HCT116 (cell line): ENCODE measurements at regions not wholly inside any gene's neighbourhood (a gene's known extent, or its start where the extent isn't known, plus 50 kb on each side); places are given as distances from the start of the nearest gene placed in this dataset.

Experiments used
- ATAC-seq: fragments of 200-7000 bp; cut with Tn5 transposase; 2 replicates; pipeline ENCODE4 v1.9.1; 2020; ENCODE audit warnings: mild to moderate bottlenecking, moderate library complexity
- BruUV-seq: library from RNA; stranded (reverse); fragments of 400-500 nt; replicated peaks from 2 replicates; lab custom pipeline; 2021; lab: Mats Ljungman, UMichigan
- CTCF ChIA-PET: fragments of 300-600 bp; sonication (Branson Sonifier 250); formaldehyde crosslinking; loops from one replicate; lab custom pipeline; 2021; ENCODE audit warnings: antibody characterized with exemption; lab: Charles Lee
- POLR2A ChIA-PET: fragments of 300-600, 350-600 bp; sonication (Branson Sonifier 250); formaldehyde crosslinking; loops from one replicate; lab custom pipeline; 2021; ENCODE audit warnings: antibody characterized with exemption; lab: Charles Lee
- RAD21 ChIA-PET, 2 experiments: fragments of 300-600 bp; sonication (Branson Sonifier 250); formaldehyde crosslinking; loops; one replicate each; lab custom pipeline; 2023; ENCODE audit warnings: low total read pairs in 2 of 2; ENCODE audit not compliant: uncharacterized antibody in 2 of 2, unreplicated experiment in 2 of 2, low non-redundant PET in 1 of 2; lab: Charles Lee
- DNase-seq: peaks from one replicate; pipeline ENCODE4 v3.0.0-alpha.2; 2010; ENCODE audit warnings: low read depth, low spot score
- H2AFZ ChIP-seq: fragments of 200-600 bp; shearing (Covaris generic), sonication (generic); 2 replicates; pipeline ENCODE4 v1.6.1; 2017; ENCODE audit warnings: low read depth, mixed run types, mixed read lengths, antibody characterized with exemption, low read length; ENCODE audit not compliant: poor library complexity, severe bottlenecking
- H3K27ac ChIP-seq: 2 replicates; pipeline ENCODE4 v1.5.1; 2012; ENCODE audit warnings: low read depth, low read length
- H3K27me3 ChIP-seq: fragments of 200-600 bp; sonication (generic); 2 replicates; pipeline ENCODE4 v1.6.1; 2016; ENCODE audit warnings: mixed run types, low read length, mixed read lengths; ENCODE audit not compliant: insufficient read depth
- H3K36me3 ChIP-seq, 2 experiments: fragments of 200-500 bp in 1 of 2; fragments of 200-600 bp in 1 of 2; sonication (Bioruptor generic) in 1 of 2; sonication (generic) in 1 of 2; 2 replicates each; pipeline versions ENCODE4 v1.5.1 to v1.6.1; 2014 to 2016; ENCODE audit warnings: low read length in 2 of 2, inconsistent platforms in 1 of 2, mixed read lengths in 1 of 2, mixed run types in 1 of 2; ENCODE audit not compliant: insufficient read depth in 2 of 2, control insufficient read depth in 1 of 2
- H3K4me1 ChIP-seq, 2 experiments: fragments of 200-600 bp in 1 of 2; sonication (generic) in 1 of 2; 2 replicates each; pipeline versions ENCODE4 v1.5.1 to v1.6.1; 2012 to 2017; ENCODE audit warnings: low read length in 2 of 2, inconsistent platforms in 1 of 2, mild to moderate bottlenecking in 1 of 2, mixed read lengths in 1 of 2, mixed run types in 1 of 2, moderate library complexity in 1 of 2; ENCODE audit not compliant: insufficient read depth in 2 of 2, control insufficient read depth in 1 of 2
- H3K4me2 ChIP-seq: fragments of 200-600 bp; sonication (generic); 2 replicates; pipeline ENCODE4 v1.6.1; 2017; ENCODE audit warnings: mixed run types, low read length, mixed read lengths
- H3K4me3 ChIP-seq, 2 experiments: fragments of 200-600 bp in 1 of 2; sonication (generic) in 1 of 2; replicated peaks in 1 of 2; 2 replicates each; pipeline ENCODE4 v1.5.1; 2011 to 2016; ENCODE audit warnings: low read length in 2 of 2, control low read depth in 1 of 2, low read depth in 1 of 2, mild to moderate bottlenecking in 1 of 2, mixed read lengths in 1 of 2, mixed run types in 1 of 2
- H3K79me2 ChIP-seq: fragments of 200-600 bp; sonication (generic); 2 replicates; pipeline ENCODE4 v1.6.1; 2017; ENCODE audit warnings: mild to moderate bottlenecking, mixed run types, low read length, moderate library complexity, mixed read lengths; ENCODE audit not compliant: insufficient read depth
- H3K9ac ChIP-seq: fragments of 200-600 bp; sonication (generic); 2 replicates; pipeline ENCODE4 v1.6.1; 2016; ENCODE audit warnings: low read length, mixed read lengths
- H3K9me2 ChIP-seq: fragments of 200-600 bp; sonication (generic), shearing (Covaris generic); 2 replicates; pipeline ENCODE4 v1.6.1; 2017; ENCODE audit warnings: mixed run types, mild to moderate bottlenecking, moderate library complexity; ENCODE audit not compliant: insufficient read depth
- H3K9me3 ChIP-seq, 2 experiments: fragments of 200-500 bp in 1 of 2; fragments of 200-600 bp in 1 of 2; sonication (Bioruptor generic) in 1 of 2; sonication (generic) in 1 of 2; 2 replicates each; pipeline ENCODE4 v1.6.1; 2014 to 2017; ENCODE audit warnings: low read length in 2 of 2, mixed read lengths in 2 of 2, inconsistent platforms in 1 of 2, low read depth in 1 of 2, mild to moderate bottlenecking in 1 of 2, mixed run types in 1 of 2, moderate library complexity in 1 of 2; ENCODE audit not compliant: control insufficient read depth in 1 of 2, insufficient read depth in 1 of 2
- H4K20me1 ChIP-seq: fragments of 200-600 bp; sonication (generic), shearing (Covaris generic); 2 replicates; pipeline ENCODE4 v1.6.1; 2017; ENCODE audit warnings: mixed run types, mild to moderate bottlenecking, moderate library complexity; ENCODE audit not compliant: insufficient read depth
- ATF3 ChIP-seq: IDR thresholded peaks from 2 replicates; pipeline ENCODE4 v1.6.1; 2012
- CBX3 ChIP-seq: IDR thresholded peaks from 2 replicates; pipeline ENCODE4 v1.6.1; 2012; ENCODE audit warnings: low read depth
- CEBPB ChIP-seq: IDR thresholded peaks from 2 replicates; pipeline ENCODE4 v1.6.1; 2012; ENCODE audit warnings: low read depth
- EGR1 ChIP-seq: IDR thresholded peaks from 2 replicates; pipeline ENCODE4 v1.6.1; 2012; ENCODE audit warnings: low read depth
- ELF1 ChIP-seq: IDR thresholded peaks from 2 replicates; pipeline ENCODE4 v1.6.1; 2012; ENCODE audit warnings: low read depth, borderline replicate concordance
- EZH2phosphoT487 ChIP-seq: fragments of 200-600 bp; IDR thresholded peaks from 2 replicates; pipeline ENCODE4 v1.6.1; 2018; ENCODE audit warnings: antibody characterized with exemption, borderline replicate concordance
- FOSL1 ChIP-seq: IDR thresholded peaks from 2 replicates; pipeline ENCODE4 v1.6.1; 2012; ENCODE audit warnings: low read depth
- JUND ChIP-seq: IDR thresholded peaks from 2 replicates; pipeline ENCODE4 v1.6.1; 2012
- MAX ChIP-seq: IDR thresholded peaks from 2 replicates; pipeline ENCODE4 v1.6.1; 2012
- POLR2A ChIP-seq: IDR thresholded peaks from 2 replicates; pipeline ENCODE4 v1.7.0; 2011; ENCODE audit warnings: borderline replicate concordance; ENCODE audit not compliant: insufficient read depth, insufficient read length; ENCODE audit errors: extremely low read depth
- POLR2AphosphoS5 ChIP-seq: IDR thresholded peaks from 2 replicates; pipeline ENCODE4 v1.6.1; 2011; ENCODE audit warnings: mild to moderate bottlenecking, low read depth, low read length, moderate library complexity
- RAD21 ChIP-seq: IDR thresholded peaks from 2 replicates; pipeline ENCODE4 v1.6.1; 2012; ENCODE audit warnings: low read depth, mild to moderate bottlenecking
- REST ChIP-seq: IDR thresholded peaks from 2 replicates; pipeline ENCODE4 v1.6.1; 2012; ENCODE audit warnings: low read depth
- SIN3A ChIP-seq: IDR thresholded peaks from 2 replicates; pipeline ENCODE4 v1.6.1; 2012; ENCODE audit warnings: low read depth
- SP1 ChIP-seq: IDR thresholded peaks from 2 replicates; pipeline ENCODE4 v1.6.1; 2012; ENCODE audit warnings: low read depth
- SRF ChIP-seq: IDR thresholded peaks from 2 replicates; pipeline ENCODE4 v1.6.1; 2012; ENCODE audit warnings: low read depth
- TCF7L2 ChIP-seq: IDR thresholded peaks from 2 replicates; pipeline ENCODE4 v1.7.0; 2011; ENCODE audit warnings: borderline replicate concordance, inconsistent platforms; ENCODE audit not compliant: insufficient read depth, insufficient read length; ENCODE audit errors: extremely low read depth
- YY1 ChIP-seq: IDR thresholded peaks from 2 replicates; pipeline ENCODE4 v1.6.1; 2011; ENCODE audit warnings: low read length, low read depth, moderate library complexity, mild to moderate bottlenecking; ENCODE audit not compliant: insufficient replicate concordance; ENCODE audit errors: extremely low read depth
- ZBTB33 ChIP-seq: IDR thresholded peaks from 2 replicates; pipeline ENCODE4 v1.6.1; 2011; ENCODE audit warnings: mild to moderate bottlenecking, low read length, moderate library complexity; ENCODE audit not compliant: insufficient replicate concordance; ENCODE audit errors: extremely low read depth
- ZFX ChIP-seq: fragments of 450-650 bp; IDR thresholded peaks from 2 replicates; pipeline ENCODE4 v1.6.1; 2017
- intact Hi-C: fragments of 100-400 bp; cut with micrococcal nuclease; formaldehyde crosslinking; loops from 2 replicates; pipeline ENCODE4 v1.10.0; 2022

GRCh38 chr5:39680213-39680612 is 255.4 kb upstream of the DAB2 start:
- POLR2A ChIA-PET, result no interaction called here
- CTCF ChIA-PET, result no interaction called here
- no TSS peak for BruUV-seq

More at GRCh38 chr5:39680213-39680612, 255.4 kb upstream of the DAB2 start:
- no peak for DNase-seq
- H2AFZ ChIP-seq, result no peak overlapping the region
- H3K4me3 ChIP-seq, result no peak overlapping the region
- no peak overlapping the region for H3K9ac ChIP-seq
- intact Hi-C loops, result no loop called here
- no peak for TF ChIP-seq EZH2phosphoT487
- TF ChIP-seq YY1, result no peak
- TF ChIP-seq FOSL1, result no peak
- TF ChIP-seq CEBPB, result no peak
- no peak for TF ChIP-seq TCF7L2
- no peak for TF ChIP-seq RAD21
- no peak for TF ChIP-seq MAX
- no peak for TF ChIP-seq POLR2A
- TF ChIP-seq JUND, result no peak
- TF ChIP-seq EGR1, result no peak
- no peak for TF ChIP-seq SIN3A
- no peak for TF ChIP-seq SP1
- TF ChIP-seq ZBTB33, result no peak
- no peak for TF ChIP-seq POLR2AphosphoS5
- TF ChIP-seq REST, result no peak
- no peak for TF ChIP-seq ZFX
- TF ChIP-seq SRF, result no peak
- TF ChIP-seq CBX3, result no peak
- no peak for TF ChIP-seq ELF1
- no peak for TF ChIP-seq ATF3
- TF ChIP-seq, all 23 proteins: peak for 0
- no peaks in the 10 kb centered on the region for H3K36me3 ChIP-seq
- ATAC-seq, result no peak
- no peak overlapping the region for H3K4me2 ChIP-seq
- H3K27me3 ChIP-seq, result no peaks in the 10 kb centered on the region
- no peak overlapping the region for H3K27ac ChIP-seq
- H3K9me2 ChIP-seq, result no peaks in the 10 kb centered on the region
- no peaks in the 10 kb centered on the region for H3K9me3 ChIP-seq
- no peaks in the 10 kb centered on the region for H3K4me1 ChIP-seq
- RAD21 ChIA-PET, result no interaction called here
- H4K20me1 ChIP-seq, result no peaks in the 10 kb centered on the region
- H3K79me2 ChIP-seq, result no peaks in the 10 kb centered on the region
